HG02885 (cell line): ENCODE measurements at regions not wholly inside any gene's neighbourhood (a gene's known extent, or its start where the extent isn't known, plus 50 kb on each side); places are given as distances from the start of the nearest gene placed in this dataset.

ENCODE experiments used
- ATAC-seq: cut with Tn5 transposase; IDR thresholded peaks from one replicate; pipeline ENCODE4 v1.9.1; 2021; ENCODE audit warnings: mild to moderate bottlenecking; ENCODE audit not compliant: unreplicated experiment, poor library complexity

DNA sequence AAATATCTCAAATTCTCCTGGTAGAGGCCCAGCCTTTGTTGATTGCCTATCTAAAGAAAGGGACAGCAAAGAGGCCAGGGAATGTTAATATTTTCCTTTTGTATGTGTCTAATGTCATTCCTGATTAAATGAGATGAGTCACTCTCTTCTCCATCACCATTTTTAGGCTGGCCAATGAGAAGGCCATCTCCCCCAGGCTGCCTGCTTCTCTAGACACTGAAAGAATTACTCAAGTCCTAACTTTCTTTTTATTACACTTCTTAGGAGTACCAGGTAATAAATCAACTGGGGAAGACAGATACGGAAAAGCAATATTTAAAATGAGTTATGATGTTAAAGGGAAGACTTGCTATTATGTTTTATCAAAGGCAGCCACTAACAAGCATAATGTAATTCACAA is 259.2 kb upstream of the SORL1-AS1 start:
- ATAC-seq: no peak

DNA sequence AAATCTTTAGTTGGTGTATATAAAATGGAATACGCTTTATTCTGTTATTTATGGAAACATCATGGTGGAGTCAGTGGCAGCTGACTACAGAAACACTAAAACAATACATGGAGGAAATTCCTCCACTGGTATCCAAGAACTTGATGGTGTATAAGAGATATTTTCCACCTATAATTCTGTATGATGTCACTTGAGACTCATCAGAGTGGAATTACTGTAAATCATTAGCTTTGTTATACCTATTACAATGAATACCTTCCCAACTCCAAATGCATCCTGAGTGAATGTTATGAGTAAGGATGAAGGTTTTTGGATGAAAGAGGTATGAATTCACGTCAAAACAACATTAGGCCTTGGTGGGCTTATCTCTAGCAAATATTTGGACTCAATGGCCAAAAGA is 258.5 kb upstream of the SORL1-AS1 start:
- no peak for ATAC-seq

DNA sequence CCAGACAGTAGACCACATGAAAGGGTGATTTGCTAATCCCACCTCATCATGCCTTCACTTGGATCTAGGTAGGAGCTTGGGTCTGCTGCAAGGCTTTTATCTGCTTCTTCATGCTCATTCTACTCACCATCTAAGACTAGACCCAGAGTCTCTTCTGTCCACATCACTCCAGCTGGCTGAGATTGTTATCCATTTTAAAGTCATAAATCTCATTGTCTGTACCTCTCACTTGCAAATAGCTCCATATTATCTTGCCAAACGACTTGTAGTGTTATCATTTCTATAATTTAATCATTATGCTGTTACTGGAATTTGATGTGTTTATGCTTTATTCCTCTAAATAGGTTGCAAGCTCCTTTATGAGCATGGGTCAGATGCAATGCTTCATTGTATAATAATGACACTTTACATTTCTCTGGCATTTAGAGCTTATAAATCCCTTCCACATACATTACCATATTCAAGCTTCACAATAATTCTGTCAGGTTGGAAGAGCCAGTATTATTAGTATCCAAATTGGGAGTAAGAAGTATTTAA is 254.2 kb upstream of the SORL1-AS1 start:
- no peak for ATAC-seq

DNA sequence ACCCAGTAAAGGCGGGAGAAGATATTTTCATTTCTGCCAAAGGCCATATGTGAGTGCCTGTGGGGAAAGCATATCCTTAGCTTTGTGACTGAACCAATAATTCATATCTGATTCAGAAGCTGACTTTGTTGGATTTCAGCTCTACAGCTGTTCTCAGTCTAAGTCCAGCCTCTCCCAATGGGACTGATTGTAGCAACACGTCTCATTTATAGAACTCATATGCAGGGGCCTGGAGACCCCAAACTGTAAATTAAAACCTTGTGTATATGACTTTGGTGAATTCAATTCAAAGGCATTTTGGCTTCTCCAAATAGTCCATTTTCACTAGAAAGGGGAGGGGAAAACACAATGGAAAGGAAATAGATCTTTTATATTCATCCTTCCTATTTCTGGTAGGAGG is 250.4 kb upstream of the SORL1-AS1 start:
- no peak for ATAC-seq

DNA sequence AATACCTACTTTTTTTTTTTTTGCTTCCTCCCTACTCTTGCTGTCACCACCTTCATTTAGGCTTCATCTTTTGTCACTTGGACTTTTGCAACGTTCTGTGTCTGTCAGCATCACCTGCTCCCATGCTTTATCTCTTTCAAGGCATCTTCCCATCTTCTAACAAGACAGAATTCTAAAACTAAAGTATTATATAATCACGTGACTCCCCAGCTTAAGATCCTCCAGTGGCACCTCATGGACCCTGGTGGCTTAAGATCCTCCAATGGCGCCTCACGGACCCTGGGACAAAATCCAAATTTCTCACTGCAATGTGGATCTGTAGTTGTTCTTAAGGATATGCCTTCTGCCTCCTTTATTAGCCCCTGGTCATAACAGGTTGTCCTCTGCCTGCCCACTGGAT is 248.2 kb upstream of the SORL1-AS1 start:
- ATAC-seq: no peak

DNA sequence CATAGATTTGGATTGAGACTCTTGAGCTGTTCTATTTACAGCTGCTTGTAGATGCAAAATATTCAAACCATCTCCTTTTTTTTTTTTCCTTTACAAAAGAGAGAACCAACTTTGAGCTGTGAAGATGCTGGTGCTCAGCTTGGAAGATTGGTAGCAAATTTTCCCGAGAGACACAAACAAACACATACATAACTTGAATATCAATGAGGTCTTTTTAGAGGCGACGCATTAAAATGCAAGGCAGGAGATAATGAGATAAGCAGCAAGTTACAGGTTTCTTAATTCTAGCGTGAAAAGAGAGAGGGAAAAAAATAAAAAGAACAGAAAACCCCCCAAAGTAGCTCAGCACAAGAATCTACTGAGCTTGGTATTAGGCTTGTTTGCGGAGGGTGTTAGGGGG is 247.0 kb upstream of the SORL1-AS1 start:
- ATAC-seq: no peak

DNA sequence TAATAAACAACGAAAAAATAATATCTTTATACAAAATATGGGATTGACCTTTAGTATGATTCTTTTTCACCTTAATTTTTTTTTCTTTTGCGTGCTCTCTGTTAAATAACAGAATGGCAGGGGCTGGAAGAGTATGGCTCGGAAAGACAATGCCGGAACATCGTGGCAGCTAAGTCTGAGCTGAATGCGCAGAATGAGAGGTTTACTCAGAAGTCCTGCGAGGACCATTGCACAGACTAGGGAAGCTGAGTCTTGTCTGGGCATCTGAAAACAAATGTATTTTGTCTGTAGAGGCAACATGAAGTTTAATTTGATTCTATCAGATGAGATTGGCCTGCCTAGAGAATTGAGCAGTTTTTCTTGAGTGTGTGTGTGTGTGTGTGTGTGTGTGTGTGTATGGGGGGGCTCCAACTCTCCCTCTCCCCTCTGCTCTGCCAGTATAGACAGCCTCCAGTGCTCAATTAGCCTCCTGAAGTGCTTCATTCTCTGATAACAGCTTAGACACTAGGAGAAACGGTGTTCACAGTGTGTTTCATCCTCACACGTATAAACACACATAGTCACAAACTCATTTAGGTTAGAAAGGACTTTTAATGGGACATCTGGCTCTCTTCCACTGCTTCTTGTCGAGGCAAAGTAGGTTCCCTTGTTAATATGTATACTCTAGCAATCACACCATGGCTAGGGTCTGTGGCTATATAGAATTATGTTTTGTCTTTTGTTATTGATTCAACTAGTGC is 244.3 kb upstream of the SORL1-AS1 start:
- no peak for ATAC-seq

DNA sequence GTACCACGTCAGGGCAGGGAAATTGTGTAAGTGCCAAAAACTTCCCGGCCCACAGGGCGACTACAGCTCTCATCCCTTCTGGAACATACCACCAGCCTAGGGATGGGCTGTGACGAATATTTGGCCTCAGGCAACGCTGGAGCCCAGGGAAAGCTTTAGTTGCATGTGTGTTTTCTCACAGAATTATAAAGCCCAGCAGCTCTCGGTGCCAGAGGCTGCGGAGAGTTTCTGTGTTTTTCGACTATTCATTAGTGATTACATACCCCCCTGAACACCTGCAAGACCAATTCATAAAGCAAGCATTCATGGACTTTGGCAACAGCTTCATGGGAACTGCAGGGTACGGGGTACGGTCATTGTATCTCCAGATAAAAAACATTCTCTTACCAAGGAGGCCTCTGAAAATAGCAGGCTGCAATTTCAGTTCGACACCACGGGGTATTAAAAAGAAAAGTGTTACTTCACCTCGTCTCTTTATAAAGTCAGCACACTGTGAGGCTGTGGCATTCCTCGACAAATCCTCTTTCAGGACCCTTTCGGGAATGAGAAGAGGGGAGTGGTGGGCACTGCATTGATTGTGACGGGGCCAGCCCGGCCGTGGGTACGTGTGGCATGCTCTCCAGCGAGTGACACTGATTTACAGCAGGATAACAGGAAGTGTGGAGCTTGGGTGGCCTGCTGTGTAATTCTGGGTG is 243.6 kb upstream of the SORL1-AS1 start:
- ATAC-seq: no peak

DNA sequence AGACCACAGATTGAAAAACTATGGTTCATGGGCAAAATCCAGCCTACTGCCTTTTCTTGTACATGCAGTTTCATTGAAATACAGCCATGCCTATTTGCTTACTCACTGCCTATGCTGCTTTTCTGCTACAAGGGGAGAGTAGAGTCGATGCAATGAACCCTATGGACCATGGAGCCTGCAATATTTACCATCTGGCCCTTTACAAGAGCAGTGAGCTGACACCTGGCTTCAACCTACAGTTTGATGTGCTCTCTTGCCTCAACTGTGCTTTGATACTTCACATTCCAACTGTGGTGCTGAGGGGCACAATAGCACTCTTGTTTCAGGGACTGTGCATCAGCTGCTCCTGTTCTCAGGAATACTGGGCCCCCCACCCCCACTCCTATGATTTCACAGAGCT is 239.5 kb upstream of the SORL1-AS1 start:
- no peak for ATAC-seq

DNA sequence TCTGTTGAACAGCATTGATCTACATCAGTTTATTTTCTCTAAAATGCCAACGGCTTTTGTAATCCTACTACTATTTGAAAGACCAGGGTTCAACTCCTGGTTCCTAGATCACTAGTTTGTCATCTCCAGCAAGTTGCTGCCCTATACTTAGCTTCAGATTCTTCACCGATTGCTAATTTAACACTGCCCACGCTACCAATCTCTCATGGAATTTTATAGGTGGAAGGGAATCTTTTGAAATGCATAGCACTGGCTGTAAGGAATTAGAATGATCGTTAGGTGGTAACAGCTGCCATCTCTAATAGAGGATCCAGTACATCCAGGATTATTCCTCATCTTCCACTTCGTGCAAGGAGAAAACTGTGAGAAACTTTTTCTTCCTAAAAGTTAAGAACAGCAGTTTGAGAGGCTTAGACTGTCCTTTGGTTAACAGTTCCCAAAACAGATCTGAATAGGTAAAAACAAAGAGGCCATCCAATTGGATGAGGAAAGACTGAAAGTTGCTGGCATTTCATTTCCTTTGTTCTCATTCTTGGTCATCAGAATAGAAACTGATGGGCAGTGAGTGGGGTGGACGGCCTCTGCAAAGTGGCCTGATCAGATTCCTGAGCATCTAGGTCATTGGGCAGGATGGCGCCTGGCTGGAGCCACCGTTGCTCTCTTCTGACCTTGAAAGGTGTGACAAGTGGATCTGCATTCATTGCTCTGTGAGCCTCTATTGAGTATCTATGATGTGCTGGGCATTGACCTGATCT is 236.3 kb upstream of the SORL1-AS1 start:
- ATAC-seq: no peak

DNA sequence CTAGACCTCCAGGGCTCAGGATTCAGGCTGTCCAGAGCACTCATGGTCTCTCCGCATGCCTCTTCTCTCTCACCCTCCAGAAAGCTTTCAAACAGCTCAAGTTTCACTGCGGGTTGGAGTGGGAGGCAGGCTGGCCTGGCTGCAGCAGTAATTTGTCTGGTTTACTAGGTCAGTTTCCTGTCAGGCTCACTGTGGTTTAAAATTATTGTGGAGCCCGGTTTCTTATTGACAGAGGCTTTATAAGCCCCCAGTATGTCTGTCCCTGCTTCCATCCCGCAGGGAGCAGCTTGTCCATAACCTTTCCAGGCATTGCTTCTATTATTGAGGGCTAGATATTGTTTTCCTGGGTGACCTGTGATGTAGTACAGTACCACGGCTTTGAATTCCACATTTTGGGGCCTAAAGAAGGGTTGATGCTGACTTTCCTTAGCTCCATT is 235.3 kb upstream of the SORL1-AS1 start:
- ATAC-seq: no peak

DNA sequence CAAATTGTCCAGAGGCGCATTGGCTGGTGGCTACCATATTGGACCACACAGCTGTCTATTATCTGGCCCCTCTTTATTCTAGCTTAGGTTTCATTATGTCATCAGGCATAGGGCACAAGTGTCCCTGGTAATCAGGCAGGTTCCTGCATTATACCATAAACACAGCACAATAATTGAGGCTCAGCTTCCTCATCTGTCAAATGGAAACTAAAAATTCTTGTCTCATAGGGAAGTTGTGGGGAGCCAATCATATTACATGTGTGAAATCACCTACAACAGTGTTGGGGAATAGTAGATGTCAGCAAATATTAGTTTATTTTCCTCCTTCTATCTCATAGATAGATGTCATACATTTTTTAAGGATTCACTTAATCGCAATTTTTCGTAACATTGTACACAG is 231.0 kb upstream of the SORL1-AS1 start:
- no peak for ATAC-seq
